GM12874 (cell line): ENCODE measurements at regions not wholly inside any gene's neighbourhood (a gene's known extent, or its start where the extent isn't known, plus 50 kb on each side); places are given as distances from the start of the nearest gene placed in this dataset.

Experiments used
- CTCF ChIP-seq: IDR thresholded peaks from 2 replicates; pipeline ENCODE4 v1.5.1; 2011; ENCODE audit warnings: low read depth, mild to moderate bottlenecking, control low read depth, low read length, moderate library complexity; ENCODE audit not compliant: insufficient read depth

GRCh38 chr15:35191783-35192182 is 106.7 kb upstream of the NANOGP8 start:
- TF ChIP-seq CTCF = no peak

DNA sequence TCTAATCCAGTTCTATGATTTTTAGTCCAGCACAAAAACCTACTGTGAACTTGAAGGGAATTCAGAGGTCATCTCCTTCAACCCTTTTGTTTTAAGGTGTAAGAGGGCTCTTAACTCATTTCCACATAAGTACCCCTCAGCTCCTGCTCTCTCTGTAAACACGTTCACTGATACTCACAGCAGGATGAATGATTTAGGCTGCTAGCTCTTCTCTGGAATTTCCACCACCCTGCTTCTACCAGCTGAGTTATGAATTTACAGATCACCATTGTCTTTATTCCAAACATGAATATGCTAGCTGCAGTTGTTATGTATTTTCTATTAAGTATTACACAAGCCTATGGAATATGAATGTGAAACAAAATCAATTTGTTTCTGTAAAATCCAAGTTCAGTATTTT is 101.3 kb upstream of the NANOGP8 start:
- no peak for TF ChIP-seq CTCF

DNA sequence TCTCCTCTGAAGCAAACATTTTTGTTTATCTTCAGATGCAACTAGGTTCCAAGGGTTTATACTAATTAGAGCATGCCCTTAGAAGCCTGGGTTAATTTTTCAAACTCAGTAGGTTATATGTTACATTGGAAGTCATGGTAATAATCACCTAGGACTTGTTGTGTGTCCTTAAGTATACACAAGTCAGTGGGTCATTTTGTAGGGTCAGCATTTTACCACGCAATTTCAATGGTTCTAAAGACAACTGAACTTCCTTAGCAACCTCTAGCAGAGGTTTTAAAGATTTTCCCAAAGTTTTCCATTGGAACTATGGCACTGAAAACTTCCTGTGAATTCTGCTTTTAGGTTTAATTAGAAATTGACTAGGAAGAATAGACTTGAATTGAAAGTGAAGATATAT is 99.6 kb upstream of the NANOGP8 start:
- TF ChIP-seq CTCF = no peak

DNA sequence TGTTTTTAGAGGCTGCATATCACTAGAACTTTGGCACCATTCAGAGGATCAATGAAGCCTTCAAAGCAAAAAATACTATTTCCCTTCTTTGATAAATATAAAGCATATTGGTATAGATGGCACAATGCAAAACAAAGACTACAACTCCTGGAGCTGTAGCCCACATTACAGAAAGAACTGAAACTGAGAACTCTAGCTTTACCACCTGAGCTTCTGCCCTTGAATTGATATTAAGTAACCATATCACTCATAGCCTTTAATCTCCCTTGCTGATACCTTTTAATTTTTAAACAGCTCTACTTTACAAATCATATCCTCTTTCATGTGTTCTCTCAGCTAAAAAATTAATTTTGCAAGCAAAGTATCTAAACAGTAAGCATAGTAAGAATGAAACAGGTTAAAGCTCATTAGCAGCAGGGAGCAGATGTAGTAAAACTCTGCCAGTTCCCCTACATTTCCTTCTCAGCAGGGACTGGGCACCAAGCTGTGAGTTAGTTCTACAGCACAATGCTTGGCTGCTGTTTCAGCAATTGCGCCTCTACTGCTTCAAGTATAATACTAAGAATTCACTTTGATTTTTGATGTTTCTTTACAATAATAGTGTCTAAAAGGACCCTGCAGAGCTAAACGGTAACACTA is 97.9 kb upstream of the NANOGP8 start:
- no peak for TF ChIP-seq CTCF

GRCh38 chr15:35181538-35181937 is 96.4 kb upstream of the NANOGP8 start:
- no peak for TF ChIP-seq CTCF

- no peak for TF ChIP-seq CTCF
These were observed 94.6 kb upstream of the NANOGP8 start for GRCh38 chr15:35179739-35180138.

DNA sequence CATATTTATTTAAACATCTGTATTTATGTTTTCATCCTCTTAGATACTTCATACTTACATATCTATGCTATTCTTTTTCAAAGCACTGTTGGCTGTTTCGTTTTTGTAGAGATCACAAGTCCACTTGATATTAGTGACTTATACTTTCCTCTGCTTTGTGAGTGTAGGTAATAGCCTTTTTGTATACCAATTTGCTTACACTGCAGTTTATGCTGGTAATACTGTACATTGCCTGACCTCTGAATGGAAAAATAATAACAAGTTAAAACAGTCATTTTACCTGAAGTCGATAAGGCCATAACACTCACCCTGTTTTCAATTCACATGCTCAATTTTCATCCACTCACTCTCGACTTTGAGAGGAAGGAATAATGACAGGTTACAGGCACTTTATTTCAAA is 89.9 kb upstream of the NANOGP8 start:
- TF ChIP-seq CTCF = no peak
